Neural cell (in vitro differentiated cells): ENCODE measurements at regions not wholly inside any gene's neighbourhood (a gene's known extent, or its start where the extent isn't known, plus 50 kb on each side); places are given as distances from the start of the nearest gene placed in this dataset.

Source experiments
- H2AFZ ChIP-seq: fragments of 200-600, 300-800 bp; sonication (generic), shearing (Covaris generic); 2 replicates; pipeline ENCODE4 v1.6.0; 2014; ENCODE audit warnings: low read depth, mild to moderate bottlenecking, antibody characterized with exemption, low read length, moderate library complexity
- H3F3A ChIP-seq: fragments of 200-600 bp; shearing (Covaris generic); 2 replicates; pipeline ENCODE4 v1.6.1; 2016; ENCODE audit warnings: mild to moderate bottlenecking, moderate library complexity, mixed read lengths, antibody characterized with exemption, low read length; ENCODE audit not compliant: insufficient read depth, poor library complexity, severe bottlenecking
- H3K27ac ChIP-seq: fragments of 200-600, 300-800 bp; sonication (generic), shearing (Covaris generic); 2 replicates; pipeline ENCODE4 v1.5.1; 2014; ENCODE audit warnings: mild to moderate bottlenecking, low read length, moderate library complexity
- H3K27me3 ChIP-seq: fragments of 300-800, 200-600 bp; sonication (generic), shearing (Covaris generic); 2 replicates; pipeline ENCODE4 v1.6.0; 2014; ENCODE audit warnings: mild to moderate bottlenecking, low read depth, low read length, moderate library complexity; ENCODE audit not compliant: insufficient read depth
- H3K36me3 ChIP-seq: fragments of 300-800, 200-600 bp; sonication (generic), shearing (Covaris generic); 2 replicates; pipeline ENCODE4 v1.5.1; 2014; ENCODE audit warnings: mild to moderate bottlenecking, antibody characterized with exemption, low read length, moderate library complexity; ENCODE audit not compliant: insufficient read depth
- H3K4me2 ChIP-seq: fragments of 300-800, 200-600 bp; sonication (generic), shearing (Covaris generic); 2 replicates; pipeline ENCODE4 v1.6.0; 2014; ENCODE audit warnings: mild to moderate bottlenecking, low read length
- H3K4me3 ChIP-seq: fragments of 300-800, 200-600 bp; sonication (generic), shearing (Covaris generic); 2 replicates; pipeline ENCODE4 v1.5.1; 2014; ENCODE audit warnings: mild to moderate bottlenecking, low read length, moderate library complexity
- H3K79me2 ChIP-seq: fragments of 200-600 bp; shearing (Covaris generic); replicated peaks from 2 replicates; pipeline ENCODE4 v1.6.0; 2014; ENCODE audit warnings: mild to moderate bottlenecking, low read length, moderate library complexity; ENCODE audit not compliant: insufficient read depth
- H3K9ac ChIP-seq: fragments of 300-800, 200-600 bp; sonication (generic), shearing (Covaris generic); 2 replicates; pipeline ENCODE4 v1.6.1; 2016; ENCODE audit warnings: mild to moderate bottlenecking, low read length, mixed read lengths
- H3K9me2 ChIP-seq: fragments of 200-600 bp; shearing (Covaris generic); 2 replicates; pipeline ENCODE4 v1.6.1; 2016; ENCODE audit warnings: mild to moderate bottlenecking, low read length, mixed read lengths; ENCODE audit not compliant: insufficient read depth
- H3K9me3 ChIP-seq: fragments of 200-600, 300-800 bp; sonication (generic), shearing (Covaris generic); 2 replicates; pipeline ENCODE4 v1.6.1; 2016; ENCODE audit warnings: mild to moderate bottlenecking, mixed run types, low read length, moderate library complexity, mixed read lengths
- H4K20me1 ChIP-seq: fragments of 200-600 bp; shearing (Covaris generic); 2 replicates; pipeline ENCODE4 v1.6.1; 2016; ENCODE audit warnings: mild to moderate bottlenecking, mixed run types; ENCODE audit not compliant: insufficient read depth
- CTCF ChIP-seq: fragments of 450-650 bp; IDR thresholded peaks from 2 replicates; pipeline ENCODE4 v1.5.1; 2014; ENCODE audit warnings: antibody characterized with exemption, mild to moderate bottlenecking, moderate library complexity; ENCODE audit not compliant: poor library complexity, severe bottlenecking
- EP300 ChIP-seq: fragments of 450-650 bp; conservative IDR thresholded peaks from 2 replicates; pipeline ENCODE4 v1.6.1; 2014; ENCODE audit warnings: antibody characterized with exemption, mild to moderate bottlenecking, moderate library complexity; ENCODE audit not compliant: poor library complexity, severe bottlenecking
- EZH2 ChIP-seq: fragments of 200-600, 300-800 bp; shearing (Covaris generic), sonication (generic); IDR thresholded peaks from 2 replicates; pipeline ENCODE4 v1.6.1; 2014; ENCODE audit warnings: antibody characterized with exemption, low read length, borderline replicate concordance, mild to moderate bottlenecking; ENCODE audit not compliant: insufficient read depth, poor library complexity, severe bottlenecking
- MXI1 ChIP-seq: fragments of 450-650 bp; conservative IDR thresholded peaks from 2 replicates; pipeline ENCODE4 v1.6.1; 2014; ENCODE audit warnings: antibody characterized with exemption, mild to moderate bottlenecking; ENCODE audit not compliant: poor library complexity, severe bottlenecking
- POLR2AphosphoS5 ChIP-seq: IDR thresholded peaks from 2 replicates; pipeline ENCODE4 v1.6.1; 2012
- RAD21 ChIP-seq: fragments of 450-650 bp; conservative IDR thresholded peaks from 2 replicates; pipeline ENCODE4 v1.6.1; 2014; ENCODE audit warnings: antibody characterized with exemption, mild to moderate bottlenecking, moderate library complexity
- REST ChIP-seq: IDR thresholded peaks from 2 replicates; pipeline ENCODE4 v1.6.1; 2012; ENCODE audit warnings: borderline replicate concordance
- SMC3 ChIP-seq: fragments of 450-650 bp; conservative IDR thresholded peaks from 2 replicates; pipeline ENCODE4 v1.6.1; 2014; ENCODE audit warnings: antibody characterized with exemption, mild to moderate bottlenecking, moderate library complexity; ENCODE audit not compliant: poor library complexity
- TAF1 ChIP-seq: IDR thresholded peaks from 2 replicates; pipeline ENCODE4 v1.6.1; 2012; ENCODE audit warnings: low read depth

GRCh38 chr2:128474962-128475361 is 156.3 kb upstream of the HS6ST1 start:
- Histone ChIP-seq H3K9me2 (no peaks in the 10 kb centered on the region), H3F3A (no peaks in the 10 kb centered on the region), H3K27me3 (no peaks in the 10 kb centered on the region), H3K36me3 (no peaks in the 10 kb centered on the region), H4K20me1 (no peaks in the 10 kb centered on the region), H3K4me2 (no peak overlapping the region), H2AFZ (no peak overlapping the region), H3K79me2 (no peaks in the 10 kb centered on the region), H3K9me3 (peaks cover 7% of the 10 kb centered on the region), H3K9ac (no peak overlapping the region), H3K27ac (no peak overlapping the region), H3K4me3 (no peak overlapping the region)
- TF ChIP-seq MXI1 (no peak), POLR2AphosphoS5 (no peak), TAF1 (no peak), REST (no peak), EZH2 (no peak), SMC3 (no peak), EP300 (no peak), RAD21 (no peak), CTCF (no peak)

- TF ChIP-seq RAD21 (no peak), POLR2AphosphoS5 (no peak), CTCF (no peak), EZH2 (no peak), SMC3 (no peak), EP300 (no peak), TAF1 (no peak), REST (no peak), MXI1 (no peak)
- Histone ChIP-seq H2AFZ (no peak overlapping the region), H3K9me3 (peaks cover 1% of the 10 kb centered on the region), H3F3A (no peaks in the 10 kb centered on the region), H3K36me3 (no peaks in the 10 kb centered on the region), H4K20me1 (no peaks in the 10 kb centered on the region), H3K4me2 (no peak overlapping the region), H3K27me3 (no peaks in the 10 kb centered on the region), H3K27ac (no peak overlapping the region), H3K9ac (no peak overlapping the region), H3K4me3 (no peak overlapping the region), H3K79me2 (no peaks in the 10 kb centered on the region), H3K9me2 (no peaks in the 10 kb centered on the region)
These were observed 157.0 kb upstream of the HS6ST1 start for GRCh38 chr2:128475427-128476211.
